Activated CD8-positive, alpha-beta memory T cell treated with anti-CD3 and anti-CD28 coated beads for 48 hours (primary cell): ENCODE measurements at regions not wholly inside any gene's neighbourhood (a gene's known extent, or its start where the extent isn't known, plus 50 kb on each side); places are given as distances from the start of the nearest gene placed in this dataset.

Experiments used
- DNase-seq, 3 experiments: peaks; one replicate each; pipeline ENCODE4 v3.0.0-alpha.2; 2020; ENCODE audit warnings: low read depth in 2 of 3, low spot score in 2 of 3

GRCh38 chr6:9496837-9497236, 918.0 kb downstream of the TFAP2A start:
- DNase-seq = no peak

- DNase-seq = no peak
Observed at GRCh38 chr6:9494864-9495263, 920.0 kb downstream of the TFAP2A start.

- no peak for DNase-seq
Observed at GRCh38 chr6:9492790-9493189, 922.1 kb downstream of the TFAP2A start.

GRCh38 chr6:9487128-9487527, 927.7 kb downstream of the TFAP2A start:
- DNase-seq = no peak

- no peak for DNase-seq
Observed at GRCh38 chr6:9485992-9486391, 928.9 kb downstream of the TFAP2A start.

GRCh38 chr6:9484686-9485085, 930.2 kb downstream of the TFAP2A start:
- no peak for DNase-seq

- no peak for DNase-seq
Observed at GRCh38 chr6:9484091-9484490, 930.8 kb downstream of the TFAP2A start.

GRCh38 chr6:9482030-9482738, 932.7 kb downstream of the TFAP2A start:
- DNase-seq = no peak

- no peak for DNase-seq
Observed at GRCh38 chr6:9481292-9482029, 933.4 kb downstream of the TFAP2A start.

- no peak for DNase-seq
Observed at GRCh38 chr6:9468277-9468676, 946.6 kb downstream of the TFAP2A start.

- DNase-seq = no peak
Observed at GRCh38 chr6:9467741-9468140, 947.1 kb downstream of the TFAP2A start.

- DNase-seq = no peak
Observed at GRCh38 chr6:9464583-9464982, 950.3 kb downstream of the TFAP2A start.

GRCh38 chr6:9463311-9463710, 951.6 kb downstream of the TFAP2A start:
- DNase-seq = no peak

- no peak for DNase-seq
Observed at GRCh38 chr6:9461188-9461587, 953.7 kb downstream of the TFAP2A start.

GRCh38 chr6:9458424-9458823, 956.5 kb downstream of the TFAP2A start:
- DNase-seq = no peak

- DNase-seq = no peak
Observed at GRCh38 chr6:9455864-9456658, 958.8 kb downstream of the TFAP2A start.

- DNase-seq = no peak
Observed at GRCh38 chr6:9439621-9440330, 975.1 kb downstream of the TFAP2A start.

- DNase-seq = no peak
Observed at GRCh38 chr6:9437836-9438235, 977.0 kb downstream of the TFAP2A start.

GRCh38 chr6:9435281-9435680, 979.6 kb downstream of the TFAP2A start:
- no peak for DNase-seq

GRCh38 chr6:9431945-9432344, 982.9 kb downstream of the TFAP2A start:
- DNase-seq = no peak

- no peak for DNase-seq
Observed at GRCh38 chr6:9428421-9429172, 986.3 kb downstream of the TFAP2A start.
